ENCODE measurements at regions not wholly inside any gene's neighbourhood (a gene's known extent, or its start where the extent isn't known, plus 50 kb on each side); places are given as distances from the start of the nearest gene placed in this dataset.

DNA sequence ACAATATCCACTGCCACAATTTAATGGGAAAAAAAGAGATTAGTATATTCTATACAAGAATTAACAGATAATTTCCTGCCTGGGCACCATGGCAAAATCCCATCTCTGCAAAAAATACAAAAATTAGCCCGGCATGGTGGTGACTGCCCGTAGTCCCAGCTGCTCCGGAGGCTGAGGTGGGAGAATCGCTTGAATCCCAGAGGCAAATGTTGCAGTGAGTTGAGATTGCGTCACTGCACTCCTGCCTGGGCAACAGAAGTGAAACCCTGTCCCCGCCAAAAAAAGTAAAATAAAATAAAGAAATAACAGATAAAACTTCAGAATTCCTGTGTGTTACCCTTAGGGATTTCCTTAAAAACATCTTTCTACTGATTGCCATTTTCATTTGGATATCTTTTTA lies 1194.8 kb upstream of the PIK3C3 start:
- DNase-seq (ENCODE audit: low read depth) = no peak

DNA sequence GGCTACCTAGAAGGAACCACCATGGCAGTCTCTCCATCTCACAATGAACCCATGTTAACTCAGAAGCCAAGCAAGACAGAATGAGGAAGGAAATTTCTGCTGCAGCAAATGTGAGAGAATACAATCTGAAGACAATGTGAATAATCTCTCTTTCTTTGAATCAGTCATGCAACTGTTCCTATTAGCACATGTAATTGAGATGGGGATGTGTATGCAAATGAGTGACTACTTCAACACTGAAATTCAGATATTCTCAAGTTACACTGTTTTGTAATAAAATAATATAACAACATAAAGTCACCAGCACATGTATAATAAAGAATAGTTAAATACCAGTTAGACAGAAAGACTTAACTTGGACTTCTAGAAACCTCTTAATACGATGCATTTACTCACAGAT lies 1200.6 kb upstream of the PIK3C3 start:
- no peak for DNase-seq (ENCODE audit: low read depth)

DNA sequence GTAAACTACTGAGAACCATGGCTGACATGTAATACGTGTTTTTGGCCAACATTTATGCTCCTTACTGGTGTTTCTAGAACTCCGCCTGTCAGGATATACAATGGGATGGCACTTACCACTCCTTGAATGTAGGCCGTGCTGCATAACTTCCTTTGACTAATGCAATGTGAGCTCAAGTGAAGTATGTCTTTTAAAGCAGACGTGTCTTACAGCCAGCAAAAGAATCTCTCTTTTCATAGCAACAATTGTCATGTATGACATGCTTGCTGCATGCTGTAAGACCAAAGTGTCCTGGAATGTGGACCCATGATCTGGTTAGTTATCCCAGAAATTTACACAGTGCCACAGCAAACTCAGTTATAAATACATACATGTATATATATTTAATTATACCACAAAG lies 1202.7 kb upstream of the PIK3C3 start:
- DNase-seq (ENCODE audit: low read depth) = no peak

DNA sequence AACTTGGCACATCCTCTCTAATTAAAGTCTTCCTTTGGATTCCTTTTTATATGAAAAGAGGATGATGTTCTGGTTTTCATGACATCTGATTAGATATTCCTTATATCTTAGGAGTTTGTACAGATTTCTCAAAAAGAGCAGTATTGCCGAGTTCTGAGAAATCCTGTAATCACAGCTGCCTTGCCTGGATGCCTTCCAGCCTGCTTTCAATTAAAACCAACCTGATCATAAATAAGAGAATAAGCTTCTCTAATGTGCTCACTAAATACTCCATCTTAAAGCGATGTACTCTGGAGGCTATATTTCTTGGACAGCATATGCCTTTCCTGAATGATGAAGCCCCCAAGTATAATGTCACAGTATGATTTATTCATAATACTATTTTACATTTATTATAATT lies 1203.8 kb upstream of the PIK3C3 start:
- DNase-seq (ENCODE audit: low read depth) = no peak

DNA sequence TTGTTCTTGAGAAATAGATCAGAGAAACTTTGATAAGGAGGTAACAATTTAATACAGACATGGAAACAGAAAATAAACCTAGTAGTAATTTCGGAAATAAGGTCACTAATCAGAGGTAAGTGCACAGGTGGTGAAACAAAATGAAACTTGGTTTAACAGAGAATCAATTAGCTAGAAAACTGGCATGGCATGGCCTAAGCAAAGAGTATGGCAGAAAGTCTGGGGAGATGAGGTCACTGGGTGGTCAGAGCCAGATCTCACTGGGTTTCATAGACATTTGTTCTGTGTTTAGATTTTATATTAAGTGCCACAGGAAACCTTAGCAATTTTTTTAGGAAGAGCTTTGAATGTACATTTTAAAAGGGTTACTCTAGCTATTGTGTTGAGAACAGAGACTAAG lies 1216.0 kb upstream of the PIK3C3 start:
- no peak for DNase-seq (ENCODE audit: low read depth)

DNA sequence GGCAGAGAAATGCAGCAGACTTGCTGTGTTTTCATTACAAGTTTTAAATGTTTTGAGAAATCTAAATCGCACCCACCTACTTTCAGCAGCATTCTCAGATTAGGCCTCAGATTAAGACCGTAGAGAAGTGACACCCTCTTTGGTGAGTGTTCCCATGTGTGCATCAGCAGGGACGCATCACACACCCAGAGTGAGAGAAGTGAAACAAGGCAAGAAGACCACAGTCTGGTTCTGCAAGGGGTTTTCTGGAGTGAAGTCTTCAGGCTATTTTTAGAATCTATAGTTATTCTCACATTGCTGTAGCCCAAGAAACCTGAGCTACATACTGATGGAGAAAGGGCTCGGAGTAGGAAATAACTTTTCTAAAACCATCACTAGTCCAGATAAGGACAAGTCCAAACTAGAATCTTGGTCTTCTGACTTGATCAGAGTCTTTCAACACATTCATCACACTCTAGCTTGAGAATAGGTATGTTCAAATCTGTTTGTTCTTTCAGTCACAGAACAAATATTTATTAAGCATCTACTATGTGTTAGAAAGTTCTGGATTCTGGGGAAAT lies 1216.6 kb upstream of the PIK3C3 start:
- no peak for DNase-seq (ENCODE audit: low read depth)

DNA sequence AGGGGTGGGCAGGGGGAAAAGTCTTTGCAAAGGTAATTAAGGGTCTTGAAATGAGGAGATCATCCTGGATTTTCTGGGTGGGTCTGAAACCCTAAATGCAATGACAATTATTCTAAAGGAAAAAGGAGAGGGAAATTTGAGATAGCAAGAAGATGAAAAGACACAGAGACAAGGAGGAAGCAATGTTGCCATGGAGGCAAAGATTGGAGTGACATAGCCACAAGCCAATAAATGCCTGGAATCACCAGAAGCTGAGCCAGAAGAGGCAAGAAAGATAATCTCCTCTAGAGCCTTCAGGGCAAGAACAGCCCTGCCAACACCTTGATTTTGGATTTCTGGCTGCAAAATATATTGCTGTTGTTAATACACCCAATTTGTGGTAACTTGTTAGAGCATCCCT lies 1246.3 kb upstream of the PIK3C3 start:
- no peak for DNase-seq (ENCODE audit: low read depth)

DNA sequence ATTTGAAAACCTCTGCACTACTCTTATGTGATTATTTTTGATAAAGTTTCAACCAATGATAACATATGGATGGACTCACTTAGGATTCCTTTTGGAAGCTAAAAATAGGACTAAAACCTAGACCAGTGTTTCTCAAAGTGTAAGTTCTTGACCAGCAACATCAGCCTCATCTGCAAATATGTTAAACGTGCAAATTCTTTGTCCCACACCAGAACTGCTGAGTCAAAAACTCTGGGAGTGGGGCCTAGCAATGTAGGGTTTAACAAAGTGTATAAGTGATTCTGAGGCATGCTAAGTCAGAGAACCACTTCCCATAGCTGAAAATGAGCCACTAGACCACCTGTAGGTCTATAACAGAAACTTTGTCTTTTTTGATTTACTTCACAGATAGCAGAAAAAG lies 1247.2 kb upstream of the PIK3C3 start:
- no peak for DNase-seq (ENCODE audit: low read depth)

DNA sequence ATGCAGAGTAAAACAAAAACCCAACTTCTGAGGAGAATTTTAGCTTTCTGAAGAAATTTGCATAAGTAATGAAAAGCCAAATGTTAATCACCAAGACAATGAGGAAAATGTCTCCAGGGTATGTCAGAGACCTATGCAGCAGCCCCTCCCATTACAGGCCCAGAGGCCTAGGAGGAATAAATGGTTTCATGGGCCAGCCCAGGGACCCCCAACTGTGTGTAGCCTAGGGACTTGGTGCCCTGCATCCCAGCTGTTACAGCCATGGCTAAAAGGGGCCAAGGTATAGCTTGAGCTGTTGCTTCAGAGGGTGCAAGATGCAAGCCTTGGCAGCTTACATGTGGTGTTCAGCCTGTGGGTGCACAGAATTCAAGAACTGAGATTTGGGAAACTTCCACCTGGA lies 1256.9 kb upstream of the PIK3C3 start:
- no peak for DNase-seq (ENCODE audit: low read depth)

DNA sequence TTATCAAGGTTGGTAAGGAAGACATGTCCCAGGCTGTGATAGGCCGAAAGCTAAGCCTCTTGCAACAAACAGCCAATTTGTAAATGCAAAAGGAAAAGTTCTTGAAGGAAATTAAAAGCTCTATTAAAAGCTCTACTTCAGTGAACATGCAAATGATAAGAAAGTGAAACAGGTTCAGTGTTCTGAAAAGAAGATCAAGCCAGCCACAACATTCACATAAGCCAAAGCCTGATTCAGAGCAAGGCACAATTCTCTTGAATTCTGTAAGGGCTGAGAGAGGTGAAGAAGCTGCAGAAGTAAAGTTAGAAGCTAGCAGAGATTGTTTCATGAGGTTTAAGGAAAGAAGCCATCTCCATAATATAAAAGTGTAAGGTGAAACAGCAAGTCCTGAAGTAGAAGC lies 1259.5 kb upstream of the PIK3C3 start:
- DNase-seq (ENCODE audit: low read depth) = no peak

DNA sequence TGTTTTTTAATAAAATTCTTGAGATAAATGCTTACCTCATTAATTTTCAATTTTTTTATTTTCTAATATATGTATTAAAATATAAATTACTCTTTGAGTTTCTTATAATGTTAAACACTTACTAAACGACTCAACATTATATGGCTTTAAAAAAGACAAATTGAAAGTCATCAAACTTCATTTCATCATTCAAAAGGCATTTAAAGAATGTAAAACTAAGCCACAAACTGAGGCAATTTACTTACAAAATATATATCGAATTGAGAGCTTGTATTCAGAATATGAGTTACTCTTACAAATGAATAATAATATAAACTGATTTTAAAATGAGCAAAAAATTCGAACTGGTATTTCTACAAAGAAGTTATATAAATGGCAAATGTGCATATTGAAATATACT lies 1262.2 kb upstream of the PIK3C3 start:
- no peak for DNase-seq (ENCODE audit: low read depth)

DNA sequence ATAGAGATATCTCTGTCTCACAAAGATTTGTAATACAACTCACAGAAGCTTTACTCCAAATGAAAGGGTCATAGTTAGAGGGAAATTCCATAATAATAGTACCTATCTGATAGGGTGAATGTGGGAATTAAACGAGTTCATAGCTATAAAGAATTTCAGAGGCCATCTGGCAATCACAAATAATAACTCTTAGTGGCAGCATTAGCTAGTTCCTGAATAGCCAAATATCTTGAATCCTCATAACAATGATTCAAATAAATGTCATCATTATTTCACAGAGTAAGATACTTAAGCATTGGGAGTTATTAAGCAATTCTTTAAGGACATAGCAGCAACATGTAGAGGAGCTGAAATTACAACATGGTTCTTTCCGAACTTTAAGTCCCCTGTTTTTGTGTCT lies 1265.0 kb upstream of the PIK3C3 start:
- no peak for DNase-seq (ENCODE audit: low read depth)

DNA sequence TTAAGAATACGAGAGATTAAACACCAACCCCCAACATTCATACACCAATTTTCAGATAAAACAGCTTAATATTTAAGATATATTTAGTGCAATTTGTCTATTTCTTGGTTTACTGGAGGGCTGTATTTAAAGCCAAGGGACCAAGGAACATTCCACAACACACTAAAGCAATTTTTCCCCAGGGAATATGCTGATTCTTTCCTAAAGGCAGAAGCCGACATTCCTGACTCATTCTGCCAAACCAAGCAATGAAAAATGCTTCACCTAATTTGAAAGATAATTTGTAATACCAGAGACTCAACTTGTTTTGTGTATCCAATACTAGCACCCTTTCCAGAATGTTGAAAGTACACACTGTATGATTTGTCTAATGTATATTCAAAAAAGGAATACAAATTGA lies 1267.6 kb upstream of the PIK3C3 start:
- DNase-seq (ENCODE audit: low read depth) = no peak

DNA sequence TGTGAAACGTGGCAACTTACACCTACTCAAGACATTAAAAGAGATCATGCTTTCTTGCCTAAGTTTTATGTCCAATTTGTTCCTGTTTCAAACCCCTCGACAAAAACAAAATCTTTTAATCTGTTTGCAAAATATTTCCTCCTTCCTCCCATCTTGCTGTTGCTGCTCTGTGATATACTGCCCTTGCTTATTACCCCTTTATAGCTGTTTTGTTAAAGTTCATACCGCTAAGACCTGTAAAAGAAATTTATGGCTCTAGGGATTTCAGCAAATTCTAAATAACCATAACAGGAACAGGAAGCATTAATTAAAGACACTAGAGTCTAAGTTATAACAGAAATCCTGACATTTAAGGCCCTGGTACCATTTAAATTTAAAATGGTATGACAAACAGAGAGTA lies 1268.2 kb upstream of the PIK3C3 start:
- DNase-seq (ENCODE audit: low read depth) = no peak

DNA sequence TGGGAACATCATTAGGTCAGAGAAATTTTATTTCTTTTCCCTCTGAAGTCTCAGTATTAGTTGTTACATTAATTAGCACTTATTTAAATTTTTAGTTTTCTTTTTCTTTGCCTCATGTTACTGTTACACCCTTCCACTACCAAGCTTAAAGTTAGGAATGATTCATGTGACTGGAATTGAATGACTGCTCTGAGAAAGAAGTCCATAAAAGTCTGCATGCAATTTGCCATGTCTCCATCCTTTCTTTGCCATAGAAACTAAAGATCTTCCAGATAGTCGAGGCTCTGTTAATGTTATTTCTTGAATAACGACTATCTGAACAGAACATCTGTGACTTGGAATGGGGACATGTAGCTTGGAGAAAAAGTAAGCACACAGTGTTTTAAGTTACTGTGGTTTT lies 1269.8 kb upstream of the PIK3C3 start:
- no peak for DNase-seq (ENCODE audit: low read depth)

DNA sequence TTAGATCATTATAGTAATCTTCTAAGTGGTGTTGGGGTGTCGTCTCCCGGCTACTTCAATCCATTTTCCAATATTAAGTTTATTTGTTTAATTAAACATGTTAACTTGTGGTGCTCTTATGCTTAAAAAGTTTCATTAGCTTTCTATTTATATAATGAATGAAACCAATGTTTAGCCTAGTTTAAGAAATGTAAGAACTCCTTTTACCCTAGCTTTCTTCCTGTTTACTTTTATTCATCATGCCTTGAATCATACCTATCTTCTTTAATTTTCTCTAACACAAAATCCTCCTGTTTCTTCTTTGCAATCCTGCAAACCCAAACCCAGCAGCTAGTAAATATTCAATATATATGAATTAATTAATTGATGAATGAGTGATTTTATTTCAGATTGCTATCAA lies 1276.7 kb upstream of the PIK3C3 start:
- DNase-seq (ENCODE audit: low read depth) = no peak

DNA sequence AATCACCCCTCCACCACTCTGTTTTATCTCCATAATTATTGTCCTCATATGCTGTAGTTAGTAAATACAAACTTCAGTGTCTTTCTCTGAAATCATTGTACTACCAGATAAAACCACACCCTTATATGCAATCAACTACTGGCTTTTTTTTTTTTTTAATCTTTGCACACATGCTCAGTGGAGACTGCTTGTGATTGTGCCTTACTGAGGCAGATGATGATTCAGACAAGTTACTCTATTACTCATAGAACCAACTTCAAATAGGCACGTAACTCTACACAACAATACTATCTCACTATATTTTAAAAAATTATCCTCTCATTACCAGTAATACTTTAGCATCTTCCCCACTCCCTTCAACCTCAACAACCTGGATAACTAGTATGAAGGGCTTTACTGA lies 1278.4 kb upstream of the PIK3C3 start:
- no peak for DNase-seq (ENCODE audit: low read depth)

DNA sequence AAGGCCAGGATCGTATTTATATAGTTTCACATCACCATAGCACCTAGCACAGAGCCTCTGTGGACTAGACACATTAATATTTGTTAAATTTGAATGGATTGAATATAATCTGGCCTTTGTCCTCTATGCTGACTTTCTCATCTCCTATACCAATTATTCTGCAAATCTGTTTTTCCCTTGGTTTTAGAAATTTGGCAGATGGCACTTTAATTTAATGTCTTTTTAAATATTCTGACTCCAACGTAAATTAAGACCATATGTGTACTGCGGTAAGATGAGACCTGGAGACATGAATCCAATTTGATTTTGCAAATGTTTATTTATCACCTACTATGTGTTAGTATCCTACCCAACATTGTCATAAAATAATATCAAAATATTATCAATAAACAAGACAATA lies 1281.9 kb upstream of the PIK3C3 start:
- no peak for DNase-seq (ENCODE audit: low read depth)

DNA sequence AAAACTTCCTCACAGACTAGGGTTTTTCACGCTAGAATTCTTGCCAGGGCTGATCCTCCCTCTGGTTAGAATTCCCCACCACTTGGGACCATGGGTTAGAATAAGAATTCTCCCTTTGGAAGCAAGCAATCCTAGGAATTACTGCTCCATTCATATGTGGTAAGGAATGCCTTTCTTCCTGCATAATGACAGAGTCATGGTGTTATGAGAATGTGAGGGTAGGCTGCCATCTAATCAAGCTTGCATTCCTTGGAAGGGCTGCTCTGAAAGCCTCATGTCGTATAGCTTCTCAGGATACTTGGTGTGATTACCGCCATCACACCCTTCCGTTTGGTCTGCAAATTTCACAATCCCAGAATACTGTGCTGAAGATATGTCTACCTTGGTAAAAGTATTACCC lies 1282.4 kb upstream of the PIK3C3 start:
- no peak for DNase-seq (ENCODE audit: low read depth)

DNA sequence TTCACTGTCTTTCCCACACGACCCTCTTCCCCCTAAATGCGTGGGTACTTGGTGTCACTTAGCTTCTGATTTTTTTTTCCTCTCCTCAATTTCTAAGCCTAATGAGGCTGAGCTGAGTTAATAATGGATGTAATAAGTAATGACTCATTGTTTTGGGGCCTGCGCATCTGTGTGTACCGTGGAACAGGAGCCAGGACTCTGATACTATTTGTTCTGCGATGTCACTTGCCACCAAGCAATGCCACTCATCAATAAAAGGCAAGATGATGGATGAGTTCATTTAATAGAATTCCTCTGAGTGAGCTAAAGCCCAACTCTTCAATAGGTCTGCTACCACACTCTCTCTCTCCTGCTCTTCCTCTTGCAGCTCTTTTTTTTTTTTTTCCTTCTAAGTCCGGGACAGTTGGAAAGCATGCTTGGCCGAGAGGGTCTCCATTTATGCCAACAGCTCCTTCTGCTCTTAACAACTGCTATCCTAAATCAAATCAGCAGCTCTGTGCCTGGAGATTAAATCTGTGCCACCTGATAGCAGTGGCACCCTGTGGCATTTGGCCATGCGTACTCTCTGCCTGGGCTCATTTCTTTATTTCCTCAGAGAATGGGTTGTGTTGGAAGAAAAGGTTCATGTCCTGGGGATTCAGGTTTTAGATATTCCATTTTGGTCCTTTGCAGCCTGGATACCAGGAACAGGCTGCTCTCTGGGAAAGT lies 1284.2 kb upstream of the PIK3C3 start:
- DNase-seq (ENCODE audit: low read depth) = no peak

DNA sequence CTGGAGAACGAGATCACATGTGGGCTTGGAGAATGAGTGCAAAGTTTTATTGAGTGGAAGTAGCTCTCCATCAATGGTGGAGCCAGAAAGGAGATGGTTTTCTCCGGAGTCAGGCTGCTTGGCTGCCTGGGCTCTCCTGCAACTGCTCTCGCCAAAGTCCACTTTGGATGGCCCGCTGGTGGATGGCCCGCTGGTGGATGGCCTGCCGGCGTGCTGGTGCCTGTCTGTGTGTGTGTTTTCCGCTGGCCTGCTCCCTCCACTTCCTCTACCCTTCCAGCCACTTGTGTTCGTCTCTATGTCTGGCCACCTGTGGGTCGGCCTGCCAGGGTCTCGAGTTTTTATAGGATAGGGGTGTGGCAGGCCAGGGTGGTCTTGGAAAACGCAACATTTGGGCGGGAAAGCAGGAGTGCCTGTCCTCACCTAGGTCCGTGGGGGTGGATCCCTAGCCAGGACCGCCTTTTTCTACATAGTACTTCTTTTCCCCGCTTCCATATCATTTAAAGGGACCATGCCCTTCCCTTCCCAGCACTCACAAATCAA lies 1292.1 kb upstream of the PIK3C3 start:
- DNase-seq (ENCODE audit: low read depth) = no peak

DNA sequence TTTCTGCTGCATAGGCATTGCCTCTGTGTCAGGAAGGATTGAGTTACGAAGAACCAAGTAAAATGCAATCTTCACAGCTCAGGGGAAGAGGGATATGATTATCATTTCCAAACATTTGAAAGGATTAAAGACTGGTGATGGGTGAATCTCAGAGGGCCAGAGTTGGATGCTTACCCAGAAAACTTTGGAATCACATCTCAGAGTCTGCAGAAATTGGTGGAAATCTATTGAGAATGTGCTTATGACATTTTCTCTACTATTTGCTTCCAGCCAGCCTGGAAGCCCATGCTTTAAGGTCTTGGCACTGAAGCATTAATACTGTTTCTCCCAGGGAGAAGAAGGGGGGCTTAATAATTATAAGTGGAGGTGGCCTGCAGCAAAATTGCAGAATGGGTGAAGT lies 1301.4 kb upstream of the PIK3C3 start:
- no peak for DNase-seq (ENCODE audit: low read depth)

DNA sequence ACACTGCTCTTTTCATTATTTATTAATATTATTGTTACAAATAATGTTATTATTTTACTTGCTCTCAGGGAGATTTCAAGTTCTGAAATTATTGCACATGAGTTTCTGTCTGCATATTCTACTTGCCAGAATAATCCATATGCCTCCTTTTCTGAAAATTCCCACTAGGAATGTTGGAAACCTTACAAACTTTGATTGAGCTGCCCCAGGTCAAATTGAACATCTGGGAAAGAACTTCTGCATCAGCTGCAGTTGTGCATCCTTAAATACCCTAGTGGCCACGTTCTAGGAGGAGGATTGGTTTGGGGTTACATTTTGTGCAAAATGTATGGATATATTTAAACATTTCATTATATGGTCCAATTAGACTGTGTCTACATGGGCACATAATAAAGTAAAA lies 1302.7 kb upstream of the PIK3C3 start:
- no peak for DNase-seq (ENCODE audit: low read depth)

DNA sequence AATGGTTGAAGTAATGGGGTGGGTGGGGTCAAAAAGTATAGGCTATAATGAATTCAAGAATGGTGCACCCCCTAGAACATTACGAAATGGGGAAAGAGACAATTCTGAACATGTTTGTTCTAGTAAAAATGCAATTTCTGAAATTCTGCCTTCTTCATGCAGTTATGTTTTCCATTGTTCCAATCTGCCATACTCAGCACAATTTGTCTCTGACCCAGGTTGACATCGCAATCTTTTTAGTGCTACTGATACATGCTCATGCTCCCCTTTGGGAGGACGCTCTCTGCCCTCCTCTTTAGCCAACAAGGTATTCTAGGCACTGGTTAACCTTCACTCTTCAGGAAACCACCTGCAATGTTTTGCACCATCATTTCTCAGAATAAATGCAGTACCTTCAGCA lies 1303.9 kb upstream of the PIK3C3 start:
- no peak for DNase-seq (ENCODE audit: low read depth)
